ENCODE measurements at regions not wholly inside any gene's neighbourhood (a gene's known extent, or its start where the extent isn't known, plus 50 kb on each side); places are given as distances from the start of the nearest gene placed in this dataset.
"Not testable (repeated sequence)": the region's sequence is repeated elsewhere in the genome, so short reads cannot be mapped to it uniquely, and the experiment has no call there.

GRCh38 chr7:79646278-79646677 lies 192.8 kb upstream of the MAGI2 start:
- Mint-ChIP-seq H3K36me3 (ENCODE audit: insufficient read depth in 2 of 2) (no peaks in the 10 kb centered on the region), H3K27ac (no peak overlapping the region), H3K9me3 (peaks cover 0 to 2% of the 10 kb centered on the region in 2 donors), H3K4me1 (ENCODE audit: low read depth) (no peaks in the 10 kb centered on the region), H3K4me3 (no peak overlapping the region), H3K27me3 (ENCODE audit: low read depth) (no peaks in the 10 kb centered on the region)
- DNase-seq, result no peak
- no peak for ATAC-seq (replicated peaks in 1 of 2)

GRCh38 chr7:79636849-79637248 lies 183.4 kb upstream of the MAGI2 start:
- H3K9me3 Mint-ChIP-seq, result no peaks in the 10 kb centered on the region
- H3K4me1 Mint-ChIP-seq (ENCODE audit: low read depth), result no peaks in the 10 kb centered on the region
- no peaks in the 10 kb centered on the region for H3K36me3 Mint-ChIP-seq (ENCODE audit: insufficient read depth in 2 of 2)
- ATAC-seq (replicated peaks in 1 of 2) (no peak), DNase-seq (no peak)
- H3K27ac Mint-ChIP-seq, result no peak overlapping the region
- H3K27me3 Mint-ChIP-seq (ENCODE audit: low read depth), result no peaks in the 10 kb centered on the region
- H3K4me3 Mint-ChIP-seq, result no peak overlapping the region

- not testable (repeated sequence) for H3K27ac Mint-ChIP-seq; H3K4me1 Mint-ChIP-seq (ENCODE audit: low read depth); H3K9me3 Mint-ChIP-seq; H3K36me3 Mint-ChIP-seq (ENCODE audit: insufficient read depth in 2 of 2); H3K27me3 Mint-ChIP-seq (ENCODE audit: low read depth); ATAC-seq (replicated peaks in 1 of 2); DNase-seq; H3K4me3 Mint-ChIP-seq
These were observed 172.5 kb upstream of the MAGI2 start for GRCh38 chr7:79625921-79626320.

GRCh38 chr7:79624336-79624735 lies 170.9 kb upstream of the MAGI2 start:
- no peaks in the 10 kb centered on the region for H3K27me3 Mint-ChIP-seq (ENCODE audit: low read depth)
- no peak overlapping the region for H3K27ac Mint-ChIP-seq
- ATAC-seq (replicated peaks in 1 of 2) (no peak), DNase-seq (no peak)
- peaks cover 0 to 2% of the 10 kb centered on the region in 2 donors for H3K9me3 Mint-ChIP-seq
- H3K4me1 Mint-ChIP-seq (ENCODE audit: low read depth), result no peaks in the 10 kb centered on the region
- no peaks in the 10 kb centered on the region for H3K36me3 Mint-ChIP-seq (ENCODE audit: insufficient read depth in 2 of 2)
- H3K4me3 Mint-ChIP-seq, result no peak overlapping the region

- no peaks in the 10 kb centered on the region for H3K36me3 Mint-ChIP-seq (ENCODE audit: insufficient read depth in 2 of 2)
- no peak overlapping the region for H3K27ac Mint-ChIP-seq
- no peak overlapping the region for H3K4me3 Mint-ChIP-seq
- H3K9me3 Mint-ChIP-seq, result peaks cover 0 to 2% of the 10 kb centered on the region in 2 donors
- ATAC-seq (replicated peaks in 1 of 2), result peak in 1 of 2 donors; percentile 41
- no peak for DNase-seq
- H3K4me1 Mint-ChIP-seq (ENCODE audit: low read depth), result no peaks in the 10 kb centered on the region
- H3K27me3 Mint-ChIP-seq (ENCODE audit: low read depth), result no peaks in the 10 kb centered on the region
These were observed 169.3 kb upstream of the MAGI2 start for GRCh38 chr7:79622781-79623180.

- H3K4me1 Mint-ChIP-seq (ENCODE audit: low read depth), result no peaks in the 10 kb centered on the region
- no peak overlapping the region for H3K27ac Mint-ChIP-seq
- no peaks in the 10 kb centered on the region for H3K27me3 Mint-ChIP-seq (ENCODE audit: low read depth)
- H3K36me3 Mint-ChIP-seq (ENCODE audit: insufficient read depth in 2 of 2), result no peaks in the 10 kb centered on the region
- no peak overlapping the region for H3K4me3 Mint-ChIP-seq
- H3K9me3 Mint-ChIP-seq, result peaks cover 2 to 5% of the 10 kb centered on the region in 2 donors
- ATAC-seq (replicated peaks in 1 of 2), result no peak
- DNase-seq, result no peak
These were observed 166.8 kb upstream of the MAGI2 start for GRCh38 chr7:79620291-79620690.

- DNase-seq, result no peak
- Mint-ChIP-seq H3K36me3 (ENCODE audit: insufficient read depth in 2 of 2) (no peaks in the 10 kb centered on the region), H3K4me1 (ENCODE audit: low read depth) (no peaks in the 10 kb centered on the region), H3K4me3 (no peak overlapping the region), H3K9me3 (peaks cover 2 to 5% of the 10 kb centered on the region in 2 donors), H3K27ac (no peak overlapping the region), H3K27me3 (ENCODE audit: low read depth) (no peaks in the 10 kb centered on the region)
- ATAC-seq (replicated peaks in 1 of 2), result no peak
These were observed 165.7 kb upstream of the MAGI2 start for GRCh38 chr7:79619216-79619615.

GRCh38 chr7:79615871-79616640 lies 162.6 kb upstream of the MAGI2 start:
- no peaks in the 10 kb centered on the region for H3K36me3 Mint-ChIP-seq (ENCODE audit: insufficient read depth in 2 of 2)
- no peak overlapping the region for H3K27ac Mint-ChIP-seq
- H3K9me3 Mint-ChIP-seq, result peaks cover 2 to 5% of the 10 kb centered on the region in 2 donors
- DNase-seq, result no peak
- H3K4me1 Mint-ChIP-seq (ENCODE audit: low read depth), result no peaks in the 10 kb centered on the region
- no peaks in the 10 kb centered on the region for H3K27me3 Mint-ChIP-seq (ENCODE audit: low read depth)
- H3K4me3 Mint-ChIP-seq, result no peak overlapping the region
- ATAC-seq (replicated peaks in 1 of 2), result no peak

- no peak for ATAC-seq (replicated peaks in 1 of 2)
- DNase-seq, result no peak
- Mint-ChIP-seq H3K4me3 (no peak overlapping the region), H3K27me3 (ENCODE audit: low read depth) (no peaks in the 10 kb centered on the region), H3K36me3 (ENCODE audit: insufficient read depth in 2 of 2) (no peaks in the 10 kb centered on the region), H3K9me3 (peaks cover 2 to 6% of the 10 kb centered on the region in 2 donors), H3K4me1 (ENCODE audit: low read depth) (no peaks in the 10 kb centered on the region), H3K27ac (no peak overlapping the region)
These were observed 162.0 kb upstream of the MAGI2 start for GRCh38 chr7:79615466-79615865.

- H3K4me1 Mint-ChIP-seq (ENCODE audit: low read depth), result no peaks in the 10 kb centered on the region
These were observed 159.4 kb upstream of the MAGI2 start for GRCh38 chr7:79612903-79613302.

GRCh38 chr7:79612022-79612421 lies 158.6 kb upstream of the MAGI2 start:
- ATAC-seq (replicated peaks in 1 of 2) (no peak), DNase-seq (no peak)
- Mint-ChIP-seq H3K27me3 (ENCODE audit: low read depth) (no peaks in the 10 kb centered on the region), H3K4me3 (no peak overlapping the region), H3K36me3 (ENCODE audit: insufficient read depth in 2 of 2) (no peaks in the 10 kb centered on the region), H3K27ac (no peak overlapping the region), H3K4me1 (ENCODE audit: low read depth) (no peaks in the 10 kb centered on the region), H3K9me3 (peaks cover 2 to 6% of the 10 kb centered on the region in 2 donors)

More at GRCh38 chr7:79612903-79613302, 159.4 kb upstream of the MAGI2 start:
- Mint-ChIP-seq H3K36me3 (ENCODE audit: insufficient read depth in 2 of 2) (no peaks in the 10 kb centered on the region), H3K27me3 (ENCODE audit: low read depth) (no peaks in the 10 kb centered on the region), H3K27ac (no peak overlapping the region), H3K9me3 (peaks cover 2 to 5% of the 10 kb centered on the region in 2 donors), H3K4me3 (no peak overlapping the region)
- no peak for ATAC-seq (replicated peaks in 1 of 2)
- DNase-seq, result no peak

- Mint-ChIP-seq H3K36me3 (ENCODE audit: insufficient read depth in 2 of 2) (no peaks in the 10 kb centered on the region), H3K4me3 (no peak overlapping the region), H3K27ac (no peak overlapping the region), H3K9me3 (peaks cover 0 to 5% of the 10 kb centered on the region in 2 donors), H3K4me1 (ENCODE audit: low read depth) (no peaks in the 10 kb centered on the region), H3K27me3 (ENCODE audit: low read depth) (no peaks in the 10 kb centered on the region)
- no peak for ATAC-seq (replicated peaks in 1 of 2)
- no peak for DNase-seq
These were observed 157.4 kb upstream of the MAGI2 start for GRCh38 chr7:79610748-79611304.

- ATAC-seq (replicated peaks in 1 of 2) (no peak), DNase-seq (no peak)
- no peaks in the 10 kb centered on the region for H3K4me1 Mint-ChIP-seq (ENCODE audit: low read depth)
- peaks cover 0 to 5% of the 10 kb centered on the region in 2 donors for H3K9me3 Mint-ChIP-seq
- H3K36me3 Mint-ChIP-seq (ENCODE audit: insufficient read depth in 2 of 2), result no peaks in the 10 kb centered on the region
- no peak overlapping the region for H3K27ac Mint-ChIP-seq
- H3K27me3 Mint-ChIP-seq (ENCODE audit: low read depth), result no peaks in the 10 kb centered on the region
- no peak overlapping the region for H3K4me3 Mint-ChIP-seq
These were observed 156.8 kb upstream of the MAGI2 start for GRCh38 chr7:79610313-79610712.

GRCh38 chr7:79608005-79608404 lies 154.5 kb upstream of the MAGI2 start:
- H3K27ac Mint-ChIP-seq, result no peak overlapping the region
- ATAC-seq (replicated peaks in 1 of 2), result no peak
- H3K27me3 Mint-ChIP-seq (ENCODE audit: low read depth), result no peaks in the 10 kb centered on the region
- no peaks in the 10 kb centered on the region for H3K4me1 Mint-ChIP-seq (ENCODE audit: low read depth)
- no peaks in the 10 kb centered on the region for H3K36me3 Mint-ChIP-seq (ENCODE audit: insufficient read depth in 2 of 2)
- no peak for DNase-seq
- no peak overlapping the region for H3K4me3 Mint-ChIP-seq
- peaks cover 0 to 5% of the 10 kb centered on the region in 2 donors for H3K9me3 Mint-ChIP-seq

All from activated T-cell treated with anti-CD3 and anti-CD28 coated beads, Interleukin-2, amount 50 U/mL, for 72 hours (primary cell).